Upper lobe of left lung (tissue), 4 donors: ENCODE measurements at regions not wholly inside any gene's neighbourhood (a gene's known extent, or its start where the extent isn't known, plus 50 kb on each side); places are given as distances from the start of the nearest gene placed in this dataset.

ENCODE experiments used
- EP300 ChIP-seq, 4 donors: sonication (generic); formaldehyde crosslinking; IDR thresholded peaks; one replicate each; pipeline ENCODE4 v1.5.1; 2017; ENCODE audit warnings: antibody characterized with exemption in 4 of 4, control low read depth in 2 of 4
- POLR2A ChIP-seq, 4 donors: fragments of 450-650 bp; IDR thresholded peaks; one replicate each; pipeline ENCODE4 v1.5.1; 2016 to 2017; ENCODE audit warnings: antibody characterized with exemption in 4 of 4, mild to moderate bottlenecking in 2 of 4
- TF ChIP-seq, protein P1 (sequence below), 6 experiments: fragments of 450-650 bp in 4 of 6; fragments of 200-600 bp in 2 of 6; sonication (generic) in 2 of 6; IDR thresholded peaks; one replicate each; pipeline ENCODE4 v1.5.1; 2016 to 2019; ENCODE audit warnings: antibody characterized with exemption in 6 of 6

DNA sequence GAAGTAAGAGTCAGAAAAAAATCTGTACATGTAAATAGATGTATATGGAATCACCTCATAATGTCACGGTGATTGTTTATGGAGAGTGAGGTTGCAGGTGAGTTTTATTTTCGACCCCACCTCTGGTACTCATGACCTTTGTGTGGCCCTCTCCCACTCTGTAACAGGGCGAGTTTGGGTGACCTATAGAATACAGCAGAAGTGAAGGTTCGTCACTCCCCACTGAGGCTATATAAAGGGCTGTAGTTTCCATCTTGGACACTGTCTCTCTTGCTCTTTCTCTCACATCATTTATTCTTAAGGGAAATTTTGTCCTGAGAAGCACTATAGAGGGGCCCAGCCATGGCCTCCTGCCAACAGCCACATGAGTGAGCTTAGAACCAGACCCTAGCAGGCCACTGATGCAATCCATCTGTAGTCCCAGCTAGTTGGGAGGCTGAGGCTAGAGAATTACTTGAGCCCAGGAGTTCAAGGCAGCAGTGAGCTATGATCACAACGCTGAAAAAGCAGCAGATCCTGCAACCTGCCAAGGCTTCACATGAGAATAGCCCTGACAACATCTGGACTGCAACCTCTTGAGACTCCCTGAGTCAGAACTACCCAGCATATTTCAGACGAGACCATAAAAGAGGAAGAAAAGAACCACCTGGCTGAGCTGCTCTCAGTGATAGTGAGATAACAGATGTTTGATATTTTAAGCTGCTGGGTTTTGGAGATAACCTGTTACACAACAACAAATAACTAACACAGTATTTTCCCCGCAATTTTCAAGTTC is 74.3 kb upstream of the SLC1A4 start:
- TF ChIP-seq EP300 (IDR thresholded peaks at IDR 0.05) (no peak), POLR2A (IDR thresholded peaks at IDR 0.05) (no peak)
- TF ChIP-seq, protein P1, sequence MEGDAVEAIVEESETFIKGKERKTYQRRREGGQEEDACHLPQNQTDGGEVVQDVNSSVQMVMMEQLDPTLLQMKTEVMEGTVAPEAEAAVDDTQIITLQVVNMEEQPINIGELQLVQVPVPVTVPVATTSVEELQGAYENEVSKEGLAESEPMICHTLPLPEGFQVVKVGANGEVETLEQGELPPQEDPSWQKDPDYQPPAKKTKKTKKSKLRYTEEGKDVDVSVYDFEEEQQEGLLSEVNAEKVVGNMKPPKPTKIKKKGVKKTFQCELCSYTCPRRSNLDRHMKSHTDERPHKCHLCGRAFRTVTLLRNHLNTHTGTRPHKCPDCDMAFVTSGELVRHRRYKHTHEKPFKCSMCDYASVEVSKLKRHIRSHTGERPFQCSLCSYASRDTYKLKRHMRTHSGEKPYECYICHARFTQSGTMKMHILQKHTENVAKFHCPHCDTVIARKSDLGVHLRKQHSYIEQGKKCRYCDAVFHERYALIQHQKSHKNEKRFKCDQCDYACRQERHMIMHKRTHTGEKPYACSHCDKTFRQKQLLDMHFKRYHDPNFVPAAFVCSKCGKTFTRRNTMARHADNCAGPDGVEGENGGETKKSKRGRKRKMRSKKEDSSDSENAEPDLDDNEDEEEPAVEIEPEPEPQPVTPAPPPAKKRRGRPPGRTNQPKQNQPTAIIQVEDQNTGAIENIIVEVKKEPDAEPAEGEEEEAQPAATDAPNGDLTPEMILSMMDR (IDR thresholded peaks at IDR 0.05) = no peak
